ENCODE measurements at regions not wholly inside any gene's neighbourhood (a gene's known extent, or its start where the extent isn't known, plus 50 kb on each side); places are given as distances from the start of the nearest gene placed in this dataset.

- Mint-ChIP-seq H3K36me3 (ENCODE audit: insufficient read depth, unreplicated experiment) (no peaks in the 10 kb centered on the region), H3K4me3 (ENCODE audit: unreplicated experiment) (no peak overlapping the region), H3K27ac (ENCODE audit: unreplicated experiment) (no peak overlapping the region), H3K9me3 (ENCODE audit: unreplicated experiment) (no peaks in the 10 kb centered on the region), H3K4me1 (ENCODE audit: low read depth, unreplicated experiment) (no peaks in the 10 kb centered on the region), H3K27me3 (ENCODE audit: insufficient read depth, unreplicated experiment) (peaks cover 15% of the 10 kb centered on the region)
- DNase-seq, result no peak
- intact Hi-C loops (cut with micrococcal nuclease; ENCODE audit: unreplicated experiment), result loop anchor here (2.0 to 10.0 kb wide), 2 partner anchors 47 to 569 kb away; no protein-coding TSS in a partner anchor
- Histone ChIP-seq H3K4me1 (peaks cover 6% of the 10 kb centered on the region), H3K4me3 (ENCODE audit: low read depth, low read length) (no peak overlapping the region), H3K36me3 (ENCODE audit: control insufficient read depth, insufficient read depth, low read length) (no peaks in the 10 kb centered on the region), H3K27me3 (replicated peaks; ENCODE audit: control insufficient read depth, insufficient read depth, low read length) (no peaks in the 10 kb centered on the region; the same call in 1 of the 2 replicates), H3K9me3 (no peaks in the 10 kb centered on the region)
- no peak for TF ChIP-seq CTCF (IDR thresholded peaks at IDR 0.05; ENCODE audit: insufficient read depth in 1 of 2, low read depth in 1 of 2, low read length in 1 of 2, severe bottlenecking in 1 of 2, unreplicated experiment in 1 of 2)
- BruUV-seq (replicated peaks), result no TSS peak
- ChIA-PET POLR2A (no interaction called here), CTCF (interaction anchor here (0.6 to 4.6 kb wide), 6 partner anchors 114 to 676 kb away, joined by 3 to 75 read pairs (median 6); no protein-coding TSS in a partner anchor)
Observed at GRCh38 chr11:96465512-96465911, 75.7 kb downstream of the JRKL start.

GRCh38 chr11:96466607-96467006, 76.8 kb downstream of the JRKL start:
- H3K36me3 ChIP-seq (ENCODE audit: control insufficient read depth, insufficient read depth, low read length), result no peaks in the 10 kb centered on the region
- POLR2A ChIA-PET, result no interaction called here
- no peaks in the 10 kb centered on the region for H3K4me1 Mint-ChIP-seq (ENCODE audit: low read depth, unreplicated experiment)
- no peak for DNase-seq
- no peaks in the 10 kb centered on the region for H3K9me3 ChIP-seq
- H3K4me3 ChIP-seq (ENCODE audit: low read depth, low read length), result no peak overlapping the region
- no peak overlapping the region for H3K27ac Mint-ChIP-seq (ENCODE audit: unreplicated experiment)
- CTCF ChIA-PET, result interaction anchor here (2.5 to 4.6 kb wide), 2 partner anchors 328 to 674 kb away, joined by 18 to 75 read pairs; no protein-coding TSS in a partner anchor
- no TSS peak for BruUV-seq (replicated peaks)
- intact Hi-C loops (cut with micrococcal nuclease; ENCODE audit: unreplicated experiment), result loop anchor here (10.0 kb wide), 1 partner anchor 568 kb away; no protein-coding TSS in a partner anchor
- peaks cover 1% of the 10 kb centered on the region for H3K9me3 Mint-ChIP-seq (ENCODE audit: unreplicated experiment)
- H3K4me3 Mint-ChIP-seq (ENCODE audit: unreplicated experiment), result no peak overlapping the region
- peaks cover 6% of the 10 kb centered on the region for H3K4me1 ChIP-seq
- no peaks in the 10 kb centered on the region for H3K36me3 Mint-ChIP-seq (ENCODE audit: insufficient read depth, unreplicated experiment)
- no peak for TF ChIP-seq CTCF (IDR thresholded peaks at IDR 0.05; ENCODE audit: insufficient read depth in 1 of 2, low read depth in 1 of 2, low read length in 1 of 2, severe bottlenecking in 1 of 2, unreplicated experiment in 1 of 2)
- H3K27me3 Mint-ChIP-seq (ENCODE audit: insufficient read depth, unreplicated experiment), result peaks cover 12% of the 10 kb centered on the region
- H3K27me3 ChIP-seq (replicated peaks; ENCODE audit: control insufficient read depth, insufficient read depth, low read length), result no peaks in the 10 kb centered on the region; the same call in 1 of the 2 replicates

- no peak overlapping the region for H3K4me3 Mint-ChIP-seq (ENCODE audit: unreplicated experiment)
- CTCF ChIA-PET, result no interaction called here
- Histone ChIP-seq H3K36me3 (ENCODE audit: control insufficient read depth, insufficient read depth, low read length) (no peaks in the 10 kb centered on the region), H3K4me3 (ENCODE audit: low read depth, low read length) (no peak overlapping the region), H3K9me3 (peaks cover 7% of the 10 kb centered on the region; the same call in 1 of the 2 replicates), H3K4me1 (no peaks in the 10 kb centered on the region), H3K27me3 (replicated peaks; ENCODE audit: control insufficient read depth, insufficient read depth, low read length) (no peaks in the 10 kb centered on the region)
- no peak for DNase-seq
- no peak for TF ChIP-seq CTCF (IDR thresholded peaks at IDR 0.05; ENCODE audit: insufficient read depth in 1 of 2, low read depth in 1 of 2, low read length in 1 of 2, severe bottlenecking in 1 of 2, unreplicated experiment in 1 of 2)
- peaks cover 8% of the 10 kb centered on the region for H3K27me3 Mint-ChIP-seq (ENCODE audit: insufficient read depth, unreplicated experiment)
- no peaks in the 10 kb centered on the region for H3K36me3 Mint-ChIP-seq (ENCODE audit: insufficient read depth, unreplicated experiment)
- POLR2A ChIA-PET, result no interaction called here
- intact Hi-C loops (cut with micrococcal nuclease; ENCODE audit: unreplicated experiment), result loop anchor here (10.0 kb wide), 1 partner anchor 565 kb away; no protein-coding TSS in a partner anchor
- no peak overlapping the region for H3K27ac Mint-ChIP-seq (ENCODE audit: unreplicated experiment)
- peaks cover 23% of the 10 kb centered on the region for H3K9me3 Mint-ChIP-seq (ENCODE audit: unreplicated experiment)
- no peaks in the 10 kb centered on the region for H3K4me1 Mint-ChIP-seq (ENCODE audit: low read depth, unreplicated experiment)
- no TSS peak for BruUV-seq (replicated peaks)
Observed at GRCh38 chr11:96469776-96470175, 80.0 kb downstream of the JRKL start.
